IPS-NIHi11 (cell line): ENCODE measurements at regions not wholly inside any gene's neighbourhood (a gene's known extent, or its start where the extent isn't known, plus 50 kb on each side); places are given as distances from the start of the nearest gene placed in this dataset.

Source experiments
- DNase-seq: peaks from one replicate; pipeline ENCODE4 v3.0.0; 2012; ENCODE audit warnings: mixed read lengths, low spot score

GRCh38 chr17:6940186-6940649, 55.6 kb upstream of the ALOX12 start:
- no peak for DNase-seq

GRCh38 chr17:6941989-6942388, 53.9 kb upstream of the ALOX12 start:
- no peak for DNase-seq

- DNase-seq, result no peak
These were observed 52.4 kb upstream of the ALOX12 start for GRCh38 chr17:6943406-6943805.
